Nephron progenitor cell (in vitro differentiated cells): ENCODE measurements at regions not wholly inside any gene's neighbourhood (a gene's known extent, or its start where the extent isn't known, plus 50 kb on each side); places are given as distances from the start of the nearest gene placed in this dataset.

Experiments
- DNase-seq: peaks from one replicate; pipeline ENCODE4 v3.0.0; 2021
- H3K27ac Mint-ChIP-seq: 2 replicates; pipeline ENCODE4 v1.8.0; 2021; ENCODE audit warnings: mild to moderate bottlenecking, moderate library complexity, mixed read lengths
- H3K27me3 Mint-ChIP-seq: 2 replicates; pipeline ENCODE4 v1.8.0; 2021; ENCODE audit warnings: mild to moderate bottlenecking, low read depth, mixed read lengths; ENCODE audit not compliant: poor library complexity
- H3K36me3 Mint-ChIP-seq: 2 replicates; pipeline ENCODE4 v1.8.0; 2021; ENCODE audit warnings: low read depth, mixed read lengths
- H3K4me1 Mint-ChIP-seq: 2 replicates; pipeline ENCODE4 v1.8.0; 2021; ENCODE audit warnings: mixed read lengths
- H3K4me3 Mint-ChIP-seq: 2 replicates; pipeline ENCODE4 v1.8.0; 2021; ENCODE audit warnings: mild to moderate bottlenecking, moderate library complexity, mixed read lengths
- H3K9me3 Mint-ChIP-seq: 2 replicates; pipeline ENCODE4 v1.8.0; 2021; ENCODE audit warnings: mild to moderate bottlenecking, moderate library complexity, mixed read lengths
- TF ChIP-seq, protein P1 (sequence below): fragments of 200-600 bp; sonication (generic); IDR thresholded peaks from 2 replicates; pipeline ENCODE4 v1.5.0; 2021; ENCODE audit warnings: antibody characterized with exemption

DNA sequence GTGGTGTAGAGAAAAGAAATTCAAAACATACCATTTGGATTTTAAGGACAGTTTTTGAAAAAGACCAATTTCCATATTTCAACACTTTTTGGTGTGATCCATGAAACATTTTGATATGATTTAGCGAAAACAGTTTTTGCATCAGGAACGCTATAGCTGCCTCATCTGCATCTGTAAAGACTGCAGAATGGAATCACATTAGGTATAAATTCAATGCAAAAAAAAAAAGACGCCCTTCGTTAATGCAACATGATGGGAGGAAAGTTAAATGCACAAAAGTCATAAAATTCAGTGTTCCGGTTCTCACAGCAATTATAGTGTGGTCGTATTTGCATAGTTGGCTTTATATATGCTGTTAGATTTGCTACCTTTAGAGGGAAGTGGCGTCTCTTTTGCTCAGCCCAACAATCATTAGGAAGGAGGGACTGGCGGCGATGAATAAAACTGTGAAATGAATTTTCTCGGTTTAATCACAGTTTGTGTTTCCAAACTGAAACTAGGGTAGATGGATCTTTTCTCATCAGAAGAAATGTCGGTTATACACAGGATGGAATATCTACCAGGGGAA is 215.7 kb downstream of the TEX29 start:
- no peak for DNase-seq
- H3K4me1 Mint-ChIP-seq, result no peaks in the 10 kb centered on the region
- H3K36me3 Mint-ChIP-seq, result no peaks in the 10 kb centered on the region
- peaks cover 89% of the 10 kb centered on the region for H3K27me3 Mint-ChIP-seq
- H3K27ac Mint-ChIP-seq, result no peak overlapping the region
- no peaks in the 10 kb centered on the region for H3K9me3 Mint-ChIP-seq
- TF ChIP-seq, protein P1, sequence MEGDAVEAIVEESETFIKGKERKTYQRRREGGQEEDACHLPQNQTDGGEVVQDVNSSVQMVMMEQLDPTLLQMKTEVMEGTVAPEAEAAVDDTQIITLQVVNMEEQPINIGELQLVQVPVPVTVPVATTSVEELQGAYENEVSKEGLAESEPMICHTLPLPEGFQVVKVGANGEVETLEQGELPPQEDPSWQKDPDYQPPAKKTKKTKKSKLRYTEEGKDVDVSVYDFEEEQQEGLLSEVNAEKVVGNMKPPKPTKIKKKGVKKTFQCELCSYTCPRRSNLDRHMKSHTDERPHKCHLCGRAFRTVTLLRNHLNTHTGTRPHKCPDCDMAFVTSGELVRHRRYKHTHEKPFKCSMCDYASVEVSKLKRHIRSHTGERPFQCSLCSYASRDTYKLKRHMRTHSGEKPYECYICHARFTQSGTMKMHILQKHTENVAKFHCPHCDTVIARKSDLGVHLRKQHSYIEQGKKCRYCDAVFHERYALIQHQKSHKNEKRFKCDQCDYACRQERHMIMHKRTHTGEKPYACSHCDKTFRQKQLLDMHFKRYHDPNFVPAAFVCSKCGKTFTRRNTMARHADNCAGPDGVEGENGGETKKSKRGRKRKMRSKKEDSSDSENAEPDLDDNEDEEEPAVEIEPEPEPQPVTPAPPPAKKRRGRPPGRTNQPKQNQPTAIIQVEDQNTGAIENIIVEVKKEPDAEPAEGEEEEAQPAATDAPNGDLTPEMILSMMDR, result no peak
- no peak overlapping the region for H3K4me3 Mint-ChIP-seq

DNA sequence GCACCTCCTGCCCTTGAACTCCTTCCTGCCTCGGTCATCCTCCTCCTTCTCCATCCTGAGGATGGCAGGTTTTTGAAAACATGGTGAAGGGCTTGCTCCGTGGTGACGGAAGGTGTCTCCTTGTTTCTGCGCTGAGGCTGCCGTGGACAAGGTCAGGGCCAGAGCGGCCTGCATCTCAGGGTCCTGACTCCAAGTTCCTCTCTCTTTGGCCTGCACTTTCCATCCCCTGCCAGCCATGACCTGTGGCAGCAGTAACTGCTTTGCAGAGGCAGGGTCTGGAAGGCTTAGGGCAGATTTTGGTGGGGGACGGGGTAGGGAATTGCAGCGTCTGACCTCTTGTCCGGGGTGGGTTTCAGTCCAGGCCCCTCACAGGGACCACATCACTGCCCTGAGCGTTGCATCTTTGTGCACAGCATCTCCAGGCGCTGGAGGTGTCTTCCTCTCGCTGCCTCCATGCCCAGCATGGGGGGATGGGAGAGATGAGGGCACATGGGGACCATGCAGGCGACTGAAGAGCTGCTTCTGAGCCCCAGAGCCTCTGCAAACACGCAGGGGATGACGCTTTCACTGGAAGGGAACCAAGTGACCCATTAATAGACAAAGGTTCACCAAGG is 216.8 kb downstream of the TEX29 start:
- no peak overlapping the region for H3K27ac Mint-ChIP-seq
- TF ChIP-seq, protein P1, result no peak
- no peak overlapping the region for H3K4me3 Mint-ChIP-seq
- no peaks in the 10 kb centered on the region for H3K4me1 Mint-ChIP-seq
- no peaks in the 10 kb centered on the region for H3K9me3 Mint-ChIP-seq
- peaks cover 89% of the 10 kb centered on the region for H3K27me3 Mint-ChIP-seq
- DNase-seq, result no peak
- no peaks in the 10 kb centered on the region for H3K36me3 Mint-ChIP-seq

DNA sequence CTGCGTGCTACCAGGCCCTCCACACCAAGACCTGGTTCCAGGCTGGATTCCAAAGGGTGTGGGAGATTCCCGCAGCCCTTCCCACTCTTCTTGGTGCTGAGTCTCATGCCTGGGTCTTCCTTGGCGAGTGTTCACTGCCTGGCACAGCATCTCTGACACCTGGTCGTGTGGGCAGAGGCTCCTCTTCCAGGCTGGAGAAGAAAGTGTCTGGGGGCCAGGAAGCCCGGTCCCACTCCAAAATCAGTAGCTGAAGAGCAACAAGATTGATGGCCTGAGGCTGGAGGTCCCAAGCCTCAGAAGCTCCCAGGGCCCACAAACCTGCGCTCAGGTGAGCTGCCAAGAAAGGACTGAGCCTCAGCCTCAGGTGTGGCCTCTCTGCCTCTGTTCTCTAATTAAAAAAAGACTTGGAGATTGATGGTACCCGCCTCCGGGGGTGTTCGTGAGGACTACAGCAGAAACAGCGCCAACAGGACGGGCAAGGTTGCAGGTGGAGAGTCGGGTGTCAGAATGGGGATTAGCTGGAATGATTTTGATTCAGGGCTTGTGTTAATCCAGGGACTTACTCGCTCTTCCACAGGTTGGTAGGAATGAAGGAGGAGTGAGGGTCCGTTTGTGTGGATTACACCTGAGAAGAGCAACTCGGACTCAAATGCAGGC is 217.5 kb downstream of the TEX29 start:
- no peaks in the 10 kb centered on the region for H3K9me3 Mint-ChIP-seq
- no peaks in the 10 kb centered on the region for H3K4me1 Mint-ChIP-seq
- H3K27me3 Mint-ChIP-seq, result peaks cover 82% of the 10 kb centered on the region
- H3K27ac Mint-ChIP-seq, result peak overlapping the region; percentile 41
- H3K36me3 Mint-ChIP-seq, result no peaks in the 10 kb centered on the region
- TF ChIP-seq, protein P1, result no peak
- DNase-seq, result no peak
- no peak overlapping the region for H3K4me3 Mint-ChIP-seq

DNA sequence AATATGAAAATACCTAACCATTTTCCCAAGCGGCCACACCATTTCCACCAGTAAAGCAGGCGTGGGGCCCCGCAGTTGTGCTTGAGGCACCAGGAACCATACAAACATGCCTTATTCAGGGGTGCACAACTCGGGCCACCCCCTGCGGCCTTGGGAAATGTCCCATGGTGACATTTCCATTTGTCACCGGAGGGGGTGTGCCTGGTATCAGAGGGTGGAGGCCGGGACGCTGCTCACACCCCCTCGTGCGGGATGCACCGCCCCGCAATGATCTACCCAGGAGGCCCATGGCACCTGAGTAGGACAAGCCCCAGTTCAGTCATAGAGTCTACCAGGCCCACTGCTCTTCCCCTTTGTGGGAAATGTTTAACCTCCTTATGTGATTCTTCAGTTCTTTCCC is 218.8 kb downstream of the TEX29 start:
- Mint-ChIP-seq H3K27me3 (peaks cover 69% of the 10 kb centered on the region), H3K4me3 (no peak overlapping the region), H3K27ac (no peak overlapping the region), H3K36me3 (no peaks in the 10 kb centered on the region), H3K4me1 (no peaks in the 10 kb centered on the region), H3K9me3 (peaks cover 2% of the 10 kb centered on the region)
- DNase-seq, result no peak
- TF ChIP-seq, protein P1, result no peak

DNA sequence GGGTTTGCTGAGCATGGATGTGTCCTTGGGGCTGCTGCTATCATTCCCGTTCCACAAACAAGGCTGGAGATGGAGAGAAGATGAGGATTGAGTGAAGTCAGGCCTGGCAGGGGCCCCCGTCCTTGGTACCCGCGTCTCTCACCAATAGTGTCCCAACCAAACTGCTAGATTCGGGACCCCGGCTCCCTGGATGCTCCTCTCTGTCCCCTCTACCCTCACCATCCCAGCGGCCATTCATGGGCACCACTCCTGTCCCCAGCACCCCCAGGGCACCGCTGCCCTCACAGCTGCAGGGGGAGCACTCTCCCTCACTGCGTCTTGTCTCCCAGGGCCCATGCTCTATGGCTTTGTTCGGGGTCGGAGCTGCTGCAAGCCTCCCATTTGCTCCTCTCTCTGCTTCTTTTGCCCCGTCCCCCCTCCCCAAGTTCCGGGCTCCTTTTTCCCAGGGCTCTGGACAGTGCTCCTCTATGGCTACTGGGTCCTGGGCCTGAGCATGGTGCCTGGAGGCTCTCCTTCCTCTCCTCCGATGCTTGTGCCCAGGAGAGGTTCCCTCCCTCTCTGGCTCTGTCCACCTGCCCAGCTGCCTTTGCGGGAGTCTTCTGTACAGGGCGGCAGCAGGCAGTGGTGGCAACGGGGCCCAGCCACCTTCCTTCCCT is 219.5 kb downstream of the TEX29 start:
- peaks cover 7% of the 10 kb centered on the region for H3K9me3 Mint-ChIP-seq
- H3K27me3 Mint-ChIP-seq, result peaks cover 63% of the 10 kb centered on the region
- TF ChIP-seq, protein P1, result no peak
- H3K4me1 Mint-ChIP-seq, result no peaks in the 10 kb centered on the region
- no peak for DNase-seq
- no peak overlapping the region for H3K4me3 Mint-ChIP-seq
- no peaks in the 10 kb centered on the region for H3K36me3 Mint-ChIP-seq
- H3K27ac Mint-ChIP-seq, result no peak overlapping the region
